Vagina (tissue), 2 donors: ENCODE measurements at regions not wholly inside any gene's neighbourhood (a gene's known extent, or its start where the extent isn't known, plus 50 kb on each side); places are given as distances from the start of the nearest gene placed in this dataset.

Source experiments
- CTCF ChIP-seq, 3 experiments: fragments of 450-650 bp in 2 of 3; fragments of 200-600 bp in 1 of 3; sonication (generic) in 1 of 3; IDR thresholded peaks; one replicate each; pipeline ENCODE4 v1.5.1; 2017 to 2019; ENCODE audit warnings: antibody characterized with exemption in 3 of 3, mild to moderate bottlenecking in 2 of 3, moderate library complexity in 2 of 3
- POLR2A ChIP-seq, 2 donors: fragments of 450-650 bp; IDR thresholded peaks; one replicate each; pipeline ENCODE4 v1.6.1; 2017; ENCODE audit warnings: antibody characterized with exemption in 2 of 2, mild to moderate bottlenecking in 2 of 2, moderate library complexity in 2 of 2

- no peak for TF ChIP-seq CTCF (IDR thresholded peaks at IDR 0.05)
- no peak for TF ChIP-seq POLR2A (IDR thresholded peaks at IDR 0.05)
Observed at GRCh38 chr10:4532011-4532410, 294.0 kb upstream of the AKR1E2 start.
